ENCODE measurements at regions not wholly inside any gene's neighbourhood (a gene's known extent, or its start where the extent isn't known, plus 50 kb on each side); places are given as distances from the start of the nearest gene placed in this dataset.
"Not testable (repeated sequence)": the region's sequence is repeated elsewhere in the genome, so short reads cannot be mapped to it uniquely, and the experiment has no call there.

GRCh38 chr9:85108746-85109145, 439.2 kb downstream of the NTRK2 start:
- intact Hi-C loops (cut with micrococcal nuclease) = no loop called here

GRCh38 chr9:85108229-85108628, 438.7 kb downstream of the NTRK2 start:
- intact Hi-C loops (cut with micrococcal nuclease) = no loop called here

- intact Hi-C loops (cut with micrococcal nuclease) = no loop called here
Measured at GRCh38 chr9:85089188-85089969, 419.9 kb downstream of the NTRK2 start.

GRCh38 chr9:85081963-85082362, 412.4 kb downstream of the NTRK2 start:
- intact Hi-C loops (cut with micrococcal nuclease) = no loop called here

GRCh38 chr9:85079349-85079748, 409.8 kb downstream of the NTRK2 start:
- intact Hi-C loops (cut with micrococcal nuclease) = no loop called here

- intact Hi-C loops (cut with micrococcal nuclease) = no loop called here
Measured at GRCh38 chr9:85077944-85078343, 408.4 kb downstream of the NTRK2 start.

- intact Hi-C loops (cut with micrococcal nuclease) = not testable (repeated sequence)
Measured at GRCh38 chr9:85077146-85077545, 407.6 kb downstream of the NTRK2 start.

Measured in T-helper 2 cell treated with Interferon-gamma antibody and Interleukin-4, amounts not matched to agents 100 ng/mL and 5 ng/mL, for 36 hours (primary cell).